Liver (tissue), 8 donors: ENCODE measurements at regions not wholly inside any gene's neighbourhood (a gene's known extent, or its start where the extent isn't known, plus 50 kb on each side); places are given as distances from the start of the nearest gene placed in this dataset.

Experiments used
- DNase-seq: peaks from one replicate; pipeline ENCODE4 v3.0.0-alpha.2; 2017; ENCODE audit warnings: low spot score
- H3K27ac ChIP-seq, 2 donors: one replicate each; pipeline ENCODE4 v1.7.0; 2013; ENCODE audit warnings: inconsistent platforms in 2 of 2, low read length in 2 of 2, control low read depth in 1 of 2, low read depth in 1 of 2, mild to moderate bottlenecking in 1 of 2
- H3K27me3 ChIP-seq, 4 donors: one replicate each; pipeline versions ENCODE4 v1.6.1 to v1.7.0; 2013; ENCODE audit warnings: low read length in 3 of 4, inconsistent platforms in 1 of 4, mild to moderate bottlenecking in 1 of 4, moderate library complexity in 1 of 4; ENCODE audit not compliant: control insufficient read depth in 4 of 4, insufficient read depth in 4 of 4
- H3K36me3 ChIP-seq, 4 donors: one replicate each; pipeline versions ENCODE4 v1.6.1 to v1.7.0; 2013; ENCODE audit warnings: low read length in 3 of 4, mild to moderate bottlenecking in 3 of 4, low read depth in 1 of 4, moderate library complexity in 1 of 4; ENCODE audit not compliant: control insufficient read depth in 4 of 4, insufficient read depth in 3 of 4
- H3K4me1 ChIP-seq, 4 donors: one replicate each; pipeline versions ENCODE4 v1.6.1 to v1.7.0; 2013; ENCODE audit warnings: low read length in 3 of 4, mild to moderate bottlenecking in 3 of 4, moderate library complexity in 1 of 4; ENCODE audit not compliant: control insufficient read depth in 4 of 4, insufficient read depth in 4 of 4
- H3K4me3 ChIP-seq, 3 donors: one replicate each; pipeline versions ENCODE4 v1.6.1 to v1.7.0; 2013; ENCODE audit warnings: low read length in 3 of 3, control low read depth in 1 of 3, low read depth in 1 of 3, mild to moderate bottlenecking in 1 of 3
- H3K9ac ChIP-seq, 2 donors: one replicate each; pipeline ENCODE4 v1.7.0; 2013; ENCODE audit warnings: low read length in 2 of 2, mild to moderate bottlenecking in 2 of 2, moderate library complexity in 2 of 2, control low read depth in 1 of 2, low read depth in 1 of 2
- H3K9me3 ChIP-seq, 4 donors: one replicate each; pipeline versions ENCODE4 v1.6.1 to v1.7.0; 2013; ENCODE audit warnings: low read length in 3 of 4; ENCODE audit not compliant: control insufficient read depth in 4 of 4
- ATF3 ChIP-seq: IDR thresholded peaks from 2 replicates; pipeline ENCODE4 v1.6.1; 2016; ENCODE audit warnings: antibody characterized with exemption
- EGR1 ChIP-seq, 2 donors: IDR thresholded peaks; 2 replicates each; pipeline ENCODE4 v1.6.1; 2016 to 2018; ENCODE audit warnings: antibody characterized with exemption in 2 of 2, low read depth in 2 of 2
- FOXA1 ChIP-seq: IDR thresholded peaks from 2 replicates; pipeline ENCODE4 v1.6.1; 2016; ENCODE audit warnings: antibody characterized with exemption
- FOXA2 ChIP-seq: IDR thresholded peaks from 2 replicates; pipeline ENCODE4 v1.6.1; 2016; ENCODE audit warnings: antibody characterized with exemption
- HNF4A ChIP-seq, 2 donors: conservative IDR thresholded peaks; 2 replicates each; pipeline ENCODE4 v1.6.1; 2016; ENCODE audit warnings: antibody characterized with exemption in 2 of 2, mild to moderate bottlenecking in 2 of 2
- HNF4G ChIP-seq: IDR thresholded peaks from 2 replicates; pipeline ENCODE4 v1.6.1; 2016; ENCODE audit warnings: antibody characterized with exemption
- JUND ChIP-seq, 2 donors: IDR thresholded peaks; 2 replicates each; pipeline ENCODE4 v1.6.1; 2016; ENCODE audit warnings: antibody characterized with exemption in 2 of 2
- MAX ChIP-seq: IDR thresholded peaks from 2 replicates; pipeline ENCODE4 v1.6.1; 2016; ENCODE audit warnings: antibody characterized with exemption
- NR2F2 ChIP-seq: IDR thresholded peaks from 2 replicates; pipeline ENCODE4 v1.6.1; 2016; ENCODE audit warnings: antibody characterized with exemption
- RAD21 ChIP-seq, 2 donors: IDR thresholded peaks; 2 replicates each; pipeline ENCODE4 v1.6.1; 2016; ENCODE audit warnings: antibody characterized with exemption in 2 of 2, mild to moderate bottlenecking in 2 of 2
- RXRA ChIP-seq, 2 donors: IDR thresholded peaks; 2 replicates each; pipeline ENCODE4 v1.6.1; 2017 to 2018; ENCODE audit warnings: antibody characterized with exemption in 2 of 2, mild to moderate bottlenecking in 1 of 2
- SP1 ChIP-seq: IDR thresholded peaks from 2 replicates; pipeline ENCODE4 v1.6.1; 2018; ENCODE audit warnings: antibody characterized with exemption, mild to moderate bottlenecking
- TAF1 ChIP-seq: conservative IDR thresholded peaks from 2 replicates; pipeline ENCODE4 v1.6.1; 2016; ENCODE audit warnings: antibody characterized with exemption, mild to moderate bottlenecking
- YY1 ChIP-seq: IDR thresholded peaks from 2 replicates; pipeline ENCODE4 v1.6.1; 2016; ENCODE audit warnings: antibody characterized with exemption, mild to moderate bottlenecking
- ZBTB33 ChIP-seq: IDR thresholded peaks from 2 replicates; pipeline ENCODE4 v1.6.1; 2016; ENCODE audit warnings: antibody characterized with exemption
- WGBS: extraction: QIAGEN DNeasy Blood & Tissue Kit; methylation state at CpG from one replicate; pipeline ENCODE4 v1.1.7; 2013; 5-methylcytosine and 5-hydroxymethylcytosine counted together
- TF ChIP-seq, protein P1 (sequence below): fragments of 150-350 bp; IDR thresholded peaks from 2 replicates; pipeline ENCODE4 v1.5.1; 2017; ENCODE audit warnings: improper control_type of control experiment, low read depth, low read length; ENCODE audit not compliant: missing input control
- TF ChIP-seq, protein P2 (sequence below): IDR thresholded peaks from 2 replicates; pipeline ENCODE4 v1.6.1; 2016; ENCODE audit warnings: antibody characterized with exemption, mild to moderate bottlenecking
- donor health status: healthy.
- donor health status: healthy.
- donor health status: healthy.
- donor health status: healthy.
- donor health status: healthy.

DNA sequence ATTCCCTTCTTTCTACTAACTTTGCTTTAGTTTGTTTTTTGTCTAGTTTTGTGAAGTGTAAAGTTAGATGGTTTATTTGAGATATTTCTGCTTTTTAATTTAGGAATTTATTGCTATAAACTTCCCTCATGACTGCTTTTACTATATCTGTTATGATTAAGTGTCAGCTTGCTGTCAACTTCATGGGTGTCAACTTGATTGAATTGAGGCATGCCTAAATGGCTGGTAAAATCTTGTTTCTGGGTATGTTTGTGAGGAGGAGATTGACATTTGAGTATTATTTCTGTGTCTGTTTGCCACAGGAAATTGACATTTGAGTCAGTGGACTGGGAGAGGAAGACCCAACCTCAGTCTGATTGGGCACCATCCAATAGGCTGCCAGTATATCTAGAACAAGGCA is 1147.0 kb upstream of the EYS start:
- no peaks in the 10 kb centered on the region for H3K4me1 ChIP-seq
- DNase-seq, result no peak
- no peaks in the 10 kb centered on the region for H3K27me3 ChIP-seq
- H3K9me3 ChIP-seq, result no peaks in the 10 kb centered on the region
- TF ChIP-seq HNF4A (conservative IDR thresholded peaks at IDR 0.05) (no peak), FOXA1 (no peak), TAF1 (no peak), FOXA2 (no peak), SP1 (no peak), NR2F2 (no peak), YY1 (no peak), RAD21 (IDR thresholded peaks at IDR 0.05) (no peak), EGR1 (IDR thresholded peaks at IDR 0.05; ENCODE audit: low read depth in 2 of 2) (no peak), RXRA (IDR thresholded peaks at IDR 0.05) (no peak), MAX (no peak), JUND (IDR thresholded peaks at IDR 0.05) (no peak), ZBTB33 (no peak)
- TF ChIP-seq, protein P1, sequence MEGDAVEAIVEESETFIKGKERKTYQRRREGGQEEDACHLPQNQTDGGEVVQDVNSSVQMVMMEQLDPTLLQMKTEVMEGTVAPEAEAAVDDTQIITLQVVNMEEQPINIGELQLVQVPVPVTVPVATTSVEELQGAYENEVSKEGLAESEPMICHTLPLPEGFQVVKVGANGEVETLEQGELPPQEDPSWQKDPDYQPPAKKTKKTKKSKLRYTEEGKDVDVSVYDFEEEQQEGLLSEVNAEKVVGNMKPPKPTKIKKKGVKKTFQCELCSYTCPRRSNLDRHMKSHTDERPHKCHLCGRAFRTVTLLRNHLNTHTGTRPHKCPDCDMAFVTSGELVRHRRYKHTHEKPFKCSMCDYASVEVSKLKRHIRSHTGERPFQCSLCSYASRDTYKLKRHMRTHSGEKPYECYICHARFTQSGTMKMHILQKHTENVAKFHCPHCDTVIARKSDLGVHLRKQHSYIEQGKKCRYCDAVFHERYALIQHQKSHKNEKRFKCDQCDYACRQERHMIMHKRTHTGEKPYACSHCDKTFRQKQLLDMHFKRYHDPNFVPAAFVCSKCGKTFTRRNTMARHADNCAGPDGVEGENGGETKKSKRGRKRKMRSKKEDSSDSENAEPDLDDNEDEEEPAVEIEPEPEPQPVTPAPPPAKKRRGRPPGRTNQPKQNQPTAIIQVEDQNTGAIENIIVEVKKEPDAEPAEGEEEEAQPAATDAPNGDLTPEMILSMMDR, result no peak
- TF ChIP-seq, protein P2, sequence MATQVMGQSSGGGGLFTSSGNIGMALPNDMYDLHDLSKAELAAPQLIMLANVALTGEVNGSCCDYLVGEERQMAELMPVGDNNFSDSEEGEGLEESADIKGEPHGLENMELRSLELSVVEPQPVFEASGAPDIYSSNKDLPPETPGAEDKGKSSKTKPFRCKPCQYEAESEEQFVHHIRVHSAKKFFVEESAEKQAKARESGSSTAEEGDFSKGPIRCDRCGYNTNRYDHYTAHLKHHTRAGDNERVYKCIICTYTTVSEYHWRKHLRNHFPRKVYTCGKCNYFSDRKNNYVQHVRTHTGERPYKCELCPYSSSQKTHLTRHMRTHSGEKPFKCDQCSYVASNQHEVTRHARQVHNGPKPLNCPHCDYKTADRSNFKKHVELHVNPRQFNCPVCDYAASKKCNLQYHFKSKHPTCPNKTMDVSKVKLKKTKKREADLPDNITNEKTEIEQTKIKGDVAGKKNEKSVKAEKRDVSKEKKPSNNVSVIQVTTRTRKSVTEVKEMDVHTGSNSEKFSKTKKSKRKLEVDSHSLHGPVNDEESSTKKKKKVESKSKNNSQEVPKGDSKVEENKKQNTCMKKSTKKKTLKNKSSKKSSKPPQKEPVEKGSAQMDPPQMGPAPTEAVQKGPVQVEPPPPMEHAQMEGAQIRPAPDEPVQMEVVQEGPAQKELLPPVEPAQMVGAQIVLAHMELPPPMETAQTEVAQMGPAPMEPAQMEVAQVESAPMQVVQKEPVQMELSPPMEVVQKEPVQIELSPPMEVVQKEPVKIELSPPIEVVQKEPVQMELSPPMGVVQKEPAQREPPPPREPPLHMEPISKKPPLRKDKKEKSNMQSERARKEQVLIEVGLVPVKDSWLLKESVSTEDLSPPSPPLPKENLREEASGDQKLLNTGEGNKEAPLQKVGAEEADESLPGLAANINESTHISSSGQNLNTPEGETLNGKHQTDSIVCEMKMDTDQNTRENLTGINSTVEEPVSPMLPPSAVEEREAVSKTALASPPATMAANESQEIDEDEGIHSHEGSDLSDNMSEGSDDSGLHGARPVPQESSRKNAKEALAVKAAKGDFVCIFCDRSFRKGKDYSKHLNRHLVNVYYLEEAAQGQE, result no peak
- no peak overlapping the region for H3K4me3 ChIP-seq
- H3K36me3 ChIP-seq, result no peaks in the 10 kb centered on the region
- no peak overlapping the region for H3K27ac ChIP-seq
- no peak overlapping the region for H3K9ac ChIP-seq

DNA sequence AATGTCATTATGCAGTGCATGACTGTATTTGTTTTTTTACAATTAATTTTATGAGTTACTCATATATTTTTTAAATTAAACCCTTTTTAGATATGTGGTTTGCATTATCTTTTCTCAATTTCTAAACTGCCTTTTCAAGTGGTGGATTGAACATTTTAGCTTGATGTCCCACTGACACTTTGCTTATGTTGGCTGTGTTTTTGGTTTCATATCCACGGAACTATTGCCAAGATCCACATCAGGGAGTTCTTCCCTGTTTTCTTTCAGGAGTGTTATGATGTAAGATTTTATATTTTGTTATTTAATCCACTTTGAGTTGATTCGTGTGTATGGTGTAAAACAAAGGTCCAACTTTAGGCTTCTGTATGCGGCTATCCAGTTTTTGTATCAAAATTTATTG is 1144.9 kb upstream of the EYS start:
- 58% methylated on average over 3 of the region's 3 CpGs for WGBS
- Histone ChIP-seq H3K4me1 (no peaks in the 10 kb centered on the region), H3K27ac (no peak overlapping the region)
- TF ChIP-seq ZBTB33 (no peak), ATF3 (no peak), YY1 (no peak), EGR1 (IDR thresholded peaks at IDR 0.05; ENCODE audit: low read depth in 2 of 2) (no peak), HNF4G (no peak), MAX (no peak), HNF4A (conservative IDR thresholded peaks at IDR 0.05) (no peak), FOXA1 (no peak), SP1 (no peak), JUND (IDR thresholded peaks at IDR 0.05) (no peak), RAD21 (IDR thresholded peaks at IDR 0.05) (no peak), RXRA (IDR thresholded peaks at IDR 0.05) (no peak), NR2F2 (no peak)
- TF ChIP-seq, protein P2, result no peak

More for the DNA sequence above, 1144.9 kb upstream of the EYS start:
- H3K27me3 ChIP-seq, result no peaks in the 10 kb centered on the region
- no peak for DNase-seq
- no peak overlapping the region for H3K9ac ChIP-seq
- no peaks in the 10 kb centered on the region for H3K9me3 ChIP-seq
- no peak overlapping the region for H3K4me3 ChIP-seq
- no peaks in the 10 kb centered on the region for H3K36me3 ChIP-seq
